ENCODE measurements at regions not wholly inside any gene's neighbourhood (a gene's known extent, or its start where the extent isn't known, plus 50 kb on each side); places are given as distances from the start of the nearest gene placed in this dataset.

GRCh38 chr2:228247335-228247734 is 65.8 kb upstream of the SPHKAP start:
- no peak overlapping the region for H4K91ac ChIP-seq (ENCODE audit: low read depth, low read length)
- H3K14ac ChIP-seq (ENCODE audit: low read length): no peak overlapping the region
- no peak overlapping the region for H3K9ac ChIP-seq (ENCODE audit: low read length)
- no peak overlapping the region for H3K23ac ChIP-seq (ENCODE audit: low read length)
- no peaks in the 10 kb centered on the region for H3K79me1 ChIP-seq (ENCODE audit: low read length)
- H3K4me2 ChIP-seq (ENCODE audit: low read length): no peak overlapping the region
- no peak overlapping the region for H2BK120ac ChIP-seq (ENCODE audit: insufficient read depth, low read length, poor library complexity)
- H3K4ac ChIP-seq (ENCODE audit: low read depth, low read length): no peak overlapping the region
- H3K4me3 ChIP-seq (ENCODE audit: low read depth, low read length): no peak overlapping the region
- no peak overlapping the region for H2AFZ ChIP-seq (ENCODE audit: insufficient read depth, low read length, poor library complexity)
- H3K9me3 ChIP-seq (ENCODE audit: insufficient read depth, low read depth, low read length): peaks cover 8% of the 10 kb centered on the region
- no peak overlapping the region for H2AK5ac ChIP-seq (ENCODE audit: low read length)
- no peaks in the 10 kb centered on the region for H3K36me3 ChIP-seq (ENCODE audit: control insufficient read depth in 1 of 2, insufficient read depth in 2 of 2, low read length in 2 of 2)
- H3K18ac ChIP-seq (ENCODE audit: low read length): no peak overlapping the region
- H3K27me3 ChIP-seq (ENCODE audit: insufficient read depth, low read length): no peaks in the 10 kb centered on the region
- H3K79me2 ChIP-seq (ENCODE audit: control insufficient read depth, insufficient read depth, low read length, poor library complexity): no peaks in the 10 kb centered on the region
- H3K4me1 ChIP-seq (ENCODE audit: control insufficient read depth in 1 of 2, insufficient read depth in 2 of 2, low read length in 2 of 2): no peaks in the 10 kb centered on the region
- H4K12ac ChIP-seq (ENCODE audit: low read depth, low read length): no peak overlapping the region
- no peak overlapping the region for H2BK5ac ChIP-seq (ENCODE audit: low read depth, low read length, poor library complexity)
- no peak overlapping the region for H4K8ac ChIP-seq (ENCODE audit: low read depth, low read length)
- WGBS (ENCODE audit: extremely low coverage, insufficient coverage, insufficient read length): no CpG with 5 or more reads among the region's 2 CpGs
- DNase-seq: no peak
- no peak overlapping the region for H2BK12ac ChIP-seq (ENCODE audit: low read length)
- no peak overlapping the region for H3K27ac ChIP-seq (ENCODE audit: low read depth, low read length)

GRCh38 chr2:228245601-228246000 is 64.1 kb upstream of the SPHKAP start:
- no CpG with 5 or more reads among the region's 4 CpGs for WGBS (ENCODE audit: extremely low coverage, insufficient coverage, insufficient read length)
- Histone ChIP-seq H3K36me3 (ENCODE audit: control insufficient read depth in 1 of 2, insufficient read depth in 2 of 2, low read length in 2 of 2) (no peaks in the 10 kb centered on the region), H3K79me2 (ENCODE audit: control insufficient read depth, insufficient read depth, low read length, poor library complexity) (no peaks in the 10 kb centered on the region), H3K4me3 (ENCODE audit: low read depth, low read length) (no peak overlapping the region), H3K9me3 (ENCODE audit: insufficient read depth, low read depth, low read length) (no peaks in the 10 kb centered on the region), H2BK5ac (ENCODE audit: low read depth, low read length, poor library complexity) (no peak overlapping the region), H3K23ac (ENCODE audit: low read length) (no peak overlapping the region), H3K14ac (ENCODE audit: low read length) (no peak overlapping the region), H4K8ac (ENCODE audit: low read depth, low read length) (no peak overlapping the region), H2AFZ (ENCODE audit: insufficient read depth, low read length, poor library complexity) (no peak overlapping the region), H3K4ac (ENCODE audit: low read depth, low read length) (no peak overlapping the region), H4K12ac (ENCODE audit: low read depth, low read length) (no peak overlapping the region), H3K79me1 (ENCODE audit: low read length) (no peaks in the 10 kb centered on the region), H3K27me3 (ENCODE audit: insufficient read depth, low read length) (no peaks in the 10 kb centered on the region), H2AK5ac (ENCODE audit: low read length) (no peak overlapping the region), H2BK12ac (ENCODE audit: low read length) (no peak overlapping the region), H4K91ac (ENCODE audit: low read depth, low read length) (no peak overlapping the region), H3K18ac (ENCODE audit: low read length) (no peak overlapping the region), H3K9ac (ENCODE audit: low read length) (no peak overlapping the region), H2BK120ac (ENCODE audit: insufficient read depth, low read length, poor library complexity) (no peak overlapping the region), H3K4me2 (ENCODE audit: low read length) (no peak overlapping the region), H3K27ac (ENCODE audit: low read depth, low read length) (no peak overlapping the region), H3K4me1 (ENCODE audit: control insufficient read depth in 1 of 2, insufficient read depth in 2 of 2, low read length in 2 of 2) (no peaks in the 10 kb centered on the region)
- DNase-seq: no peak

GRCh38 chr2:228242591-228242990 is 61.1 kb upstream of the SPHKAP start:
- Histone ChIP-seq H3K27ac (ENCODE audit: low read depth, low read length) (no peak overlapping the region), H3K79me2 (ENCODE audit: control insufficient read depth, insufficient read depth, low read length, poor library complexity) (no peaks in the 10 kb centered on the region), H2BK12ac (ENCODE audit: low read length) (no peak overlapping the region), H2BK120ac (ENCODE audit: insufficient read depth, low read length, poor library complexity) (no peak overlapping the region), H3K18ac (ENCODE audit: low read length) (no peak overlapping the region), H3K4me2 (ENCODE audit: low read length) (no peak overlapping the region), H2BK5ac (ENCODE audit: low read depth, low read length, poor library complexity) (no peak overlapping the region), H2AK5ac (ENCODE audit: low read length) (no peak overlapping the region), H3K27me3 (ENCODE audit: insufficient read depth, low read length) (no peaks in the 10 kb centered on the region), H2AFZ (ENCODE audit: insufficient read depth, low read length, poor library complexity) (no peak overlapping the region), H3K79me1 (ENCODE audit: low read length) (no peaks in the 10 kb centered on the region), H3K23ac (ENCODE audit: low read length) (no peak overlapping the region), H3K9me3 (ENCODE audit: insufficient read depth, low read depth, low read length) (no peaks in the 10 kb centered on the region), H3K4ac (ENCODE audit: low read depth, low read length) (no peak overlapping the region), H4K8ac (ENCODE audit: low read depth, low read length) (no peak overlapping the region), H3K9ac (ENCODE audit: low read length) (no peak overlapping the region), H3K4me1 (ENCODE audit: control insufficient read depth in 1 of 2, insufficient read depth in 2 of 2, low read length in 2 of 2) (no peaks in the 10 kb centered on the region), H3K36me3 (ENCODE audit: control insufficient read depth in 1 of 2, insufficient read depth in 2 of 2, low read length in 2 of 2) (no peaks in the 10 kb centered on the region), H3K14ac (ENCODE audit: low read length) (no peak overlapping the region), H3K4me3 (ENCODE audit: low read depth, low read length) (no peak overlapping the region), H4K91ac (ENCODE audit: low read depth, low read length) (no peak overlapping the region), H4K12ac (ENCODE audit: low read depth, low read length) (no peak overlapping the region)
- no CpG with 5 or more reads among the region's 1 CpG for WGBS (ENCODE audit: extremely low coverage, insufficient coverage, insufficient read length)
- DNase-seq: no peak

GRCh38 chr2:228239907-228240561 is 58.5 kb upstream of the SPHKAP start:
- no peak overlapping the region for H2BK120ac ChIP-seq (ENCODE audit: insufficient read depth, low read length, poor library complexity)
- H3K23ac ChIP-seq (ENCODE audit: low read length): no peak overlapping the region
- no peaks in the 10 kb centered on the region for H3K36me3 ChIP-seq (ENCODE audit: control insufficient read depth in 1 of 2, insufficient read depth in 2 of 2, low read length in 2 of 2)
- no peak overlapping the region for H3K14ac ChIP-seq (ENCODE audit: low read length)
- H2AFZ ChIP-seq (ENCODE audit: insufficient read depth, low read length, poor library complexity): no peak overlapping the region
- WGBS (ENCODE audit: extremely low coverage, insufficient coverage, insufficient read length): no CpG with 5 or more reads among the region's 2 CpGs
- no peaks in the 10 kb centered on the region for H3K4me1 ChIP-seq (ENCODE audit: control insufficient read depth in 1 of 2, insufficient read depth in 2 of 2, low read length in 2 of 2)
- no peak overlapping the region for H2BK12ac ChIP-seq (ENCODE audit: low read length)
- H3K4me2 ChIP-seq (ENCODE audit: low read length): no peak overlapping the region
- no peak overlapping the region for H3K9ac ChIP-seq (ENCODE audit: low read length)
- no peak overlapping the region for H2AK5ac ChIP-seq (ENCODE audit: low read length)
- no peak overlapping the region for H3K27ac ChIP-seq (ENCODE audit: low read depth, low read length)
- no peak overlapping the region for H4K8ac ChIP-seq (ENCODE audit: low read depth, low read length)
- no peak overlapping the region for H4K12ac ChIP-seq (ENCODE audit: low read depth, low read length)
- no peaks in the 10 kb centered on the region for H3K79me1 ChIP-seq (ENCODE audit: low read length)
- no peak overlapping the region for H3K4ac ChIP-seq (ENCODE audit: low read depth, low read length)
- no peak overlapping the region for H3K18ac ChIP-seq (ENCODE audit: low read length)
- no peak overlapping the region for H3K4me3 ChIP-seq (ENCODE audit: low read depth, low read length)
- no peaks in the 10 kb centered on the region for H3K27me3 ChIP-seq (ENCODE audit: insufficient read depth, low read length)
- no peak overlapping the region for H4K91ac ChIP-seq (ENCODE audit: low read depth, low read length)
- H3K9me3 ChIP-seq (ENCODE audit: insufficient read depth, low read depth, low read length): no peaks in the 10 kb centered on the region
- H2BK5ac ChIP-seq (ENCODE audit: low read depth, low read length, poor library complexity): no peak overlapping the region
- DNase-seq: no peak
- no peaks in the 10 kb centered on the region for H3K79me2 ChIP-seq (ENCODE audit: control insufficient read depth, insufficient read depth, low read length, poor library complexity)

Data from trophoblast cell (in vitro differentiated cells and primary cell).